ENCODE measurements at regions not wholly inside any gene's neighbourhood (a gene's known extent, or its start where the extent isn't known, plus 50 kb on each side); places are given as distances from the start of the nearest gene placed in this dataset.

- H3K36me3 ChIP-seq: no peaks in the 10 kb centered on the region
- H3K4me3 ChIP-seq: no peak overlapping the region
- intact Hi-C loops (cut with DNase I; ENCODE audit: low total_unique reads): no loop called here
- H3K27me3 ChIP-seq: no peaks in the 10 kb centered on the region
- no peak for TF ChIP-seq POLR2AphosphoS5 (IDR thresholded peaks at IDR 0.05)
- TF ChIP-seq, protein P1, sequence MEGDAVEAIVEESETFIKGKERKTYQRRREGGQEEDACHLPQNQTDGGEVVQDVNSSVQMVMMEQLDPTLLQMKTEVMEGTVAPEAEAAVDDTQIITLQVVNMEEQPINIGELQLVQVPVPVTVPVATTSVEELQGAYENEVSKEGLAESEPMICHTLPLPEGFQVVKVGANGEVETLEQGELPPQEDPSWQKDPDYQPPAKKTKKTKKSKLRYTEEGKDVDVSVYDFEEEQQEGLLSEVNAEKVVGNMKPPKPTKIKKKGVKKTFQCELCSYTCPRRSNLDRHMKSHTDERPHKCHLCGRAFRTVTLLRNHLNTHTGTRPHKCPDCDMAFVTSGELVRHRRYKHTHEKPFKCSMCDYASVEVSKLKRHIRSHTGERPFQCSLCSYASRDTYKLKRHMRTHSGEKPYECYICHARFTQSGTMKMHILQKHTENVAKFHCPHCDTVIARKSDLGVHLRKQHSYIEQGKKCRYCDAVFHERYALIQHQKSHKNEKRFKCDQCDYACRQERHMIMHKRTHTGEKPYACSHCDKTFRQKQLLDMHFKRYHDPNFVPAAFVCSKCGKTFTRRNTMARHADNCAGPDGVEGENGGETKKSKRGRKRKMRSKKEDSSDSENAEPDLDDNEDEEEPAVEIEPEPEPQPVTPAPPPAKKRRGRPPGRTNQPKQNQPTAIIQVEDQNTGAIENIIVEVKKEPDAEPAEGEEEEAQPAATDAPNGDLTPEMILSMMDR (IDR thresholded peaks at IDR 0.05): no peak
- no peak for TF ChIP-seq POLR2A (IDR thresholded peaks at IDR 0.05)
- H3K9me3 ChIP-seq: no peaks in the 10 kb centered on the region
- H3K27ac ChIP-seq: no peak overlapping the region
- DNase-seq (ENCODE audit: low spot score in 2 of 2): no peak
- no peaks in the 10 kb centered on the region for H3K4me1 ChIP-seq
These were observed 461.3 kb downstream of the BCAT1 start for GRCh38 chr12:24487606-24488005.

DNA sequence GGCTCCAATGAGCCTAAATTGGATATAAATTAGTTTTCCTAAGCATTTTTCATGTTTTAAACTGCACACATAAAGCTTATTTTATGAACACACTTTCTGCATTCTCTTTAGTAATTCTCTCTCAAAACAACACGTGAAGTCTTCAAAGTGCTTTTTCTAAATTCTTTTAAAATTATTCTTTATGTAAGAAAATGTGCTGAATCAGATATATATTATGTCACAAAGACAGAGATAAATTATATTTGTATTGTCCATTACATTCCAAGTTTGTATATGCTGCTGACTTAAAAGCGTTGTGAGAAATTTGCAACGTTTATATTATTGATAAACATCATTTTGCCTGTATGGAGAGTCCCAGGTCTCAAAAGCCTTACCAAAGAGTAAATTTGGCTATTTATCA, 465.2 kb downstream of the BCAT1 start:
- TF ChIP-seq, protein P1 (IDR thresholded peaks at IDR 0.05): no peak
- TF ChIP-seq POLR2AphosphoS5 (IDR thresholded peaks at IDR 0.05) (no peak), POLR2A (IDR thresholded peaks at IDR 0.05) (no peak)
- intact Hi-C loops (cut with DNase I; ENCODE audit: low total_unique reads): no loop called here
- H3K4me3 ChIP-seq: no peak overlapping the region

DNA sequence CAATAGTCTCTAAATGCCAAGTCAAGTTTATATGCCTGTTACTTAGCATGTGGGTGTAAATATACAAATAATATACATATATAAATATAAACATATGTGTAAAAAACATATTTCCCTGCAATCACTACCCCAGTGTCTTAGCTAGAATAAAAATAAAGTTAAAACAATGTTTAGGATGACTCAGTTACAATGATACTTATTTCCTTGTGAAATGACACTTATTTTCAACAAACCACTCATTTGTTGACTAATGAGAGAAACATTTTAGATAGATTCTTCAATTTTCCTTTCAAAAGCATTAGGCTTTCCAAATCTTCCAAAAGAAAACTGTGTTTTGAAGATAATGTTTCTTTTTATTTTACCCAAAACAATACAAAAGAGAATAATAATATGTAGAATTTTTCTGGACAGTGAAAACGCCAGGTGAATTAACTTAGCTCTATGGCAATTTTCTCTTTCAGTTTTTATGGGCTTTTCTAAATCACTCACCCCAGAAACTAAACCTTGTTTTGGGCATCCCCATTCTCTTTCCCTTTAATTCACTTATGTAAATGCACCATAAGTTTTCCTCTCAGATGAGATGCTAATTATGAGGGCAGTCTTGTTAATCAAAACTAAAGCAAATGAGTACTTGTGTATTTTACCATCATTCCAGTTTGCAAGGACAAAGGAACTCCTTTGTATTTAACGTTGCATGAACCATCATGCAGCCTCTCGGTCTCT, 465.9 kb downstream of the BCAT1 start:
- H3K4me3 ChIP-seq: no peak overlapping the region
- H3K27me3 ChIP-seq: no peaks in the 10 kb centered on the region
- H3K36me3 ChIP-seq: no peaks in the 10 kb centered on the region
- TF ChIP-seq, protein P1 (IDR thresholded peaks at IDR 0.05): no peak
- TF ChIP-seq POLR2AphosphoS5 (IDR thresholded peaks at IDR 0.05) (no peak), POLR2A (IDR thresholded peaks at IDR 0.05) (no peak)
- H3K9me3 ChIP-seq: no peaks in the 10 kb centered on the region
- no peak for DNase-seq (ENCODE audit: low spot score in 2 of 2)
- intact Hi-C loops (cut with DNase I; ENCODE audit: low total_unique reads): no loop called here
- no peaks in the 10 kb centered on the region for H3K4me1 ChIP-seq
- H3K27ac ChIP-seq: no peak overlapping the region

More for the DNA sequence above, 465.2 kb downstream of the BCAT1 start:
- Histone ChIP-seq H3K9me3 (no peaks in the 10 kb centered on the region), H3K4me1 (no peaks in the 10 kb centered on the region), H3K36me3 (no peaks in the 10 kb centered on the region), H3K27ac (no peak overlapping the region), H3K27me3 (no peaks in the 10 kb centered on the region)
- DNase-seq (ENCODE audit: low spot score in 2 of 2): no peak

DNA sequence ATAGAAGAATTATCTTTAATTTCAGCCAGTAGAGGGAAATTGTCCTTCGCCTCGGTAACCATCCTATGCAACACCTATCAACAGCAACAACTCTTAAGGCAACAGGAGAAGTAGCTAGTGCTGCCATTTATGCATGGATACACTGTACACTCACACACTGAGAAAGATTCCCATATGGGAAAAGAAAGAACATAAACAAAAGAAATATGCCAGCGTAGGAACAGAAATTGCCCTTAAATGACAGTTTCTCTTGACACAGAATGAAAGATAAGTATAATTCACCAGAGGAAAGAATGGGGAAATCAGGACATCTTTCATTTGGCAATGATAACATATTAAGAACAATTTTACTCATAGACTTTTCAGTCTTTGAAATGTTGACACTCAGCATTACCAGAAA, 466.9 kb downstream of the BCAT1 start:
- intact Hi-C loops (cut with DNase I; ENCODE audit: low total_unique reads): no loop called here
- no peaks in the 10 kb centered on the region for H3K4me1 ChIP-seq
- no peaks in the 10 kb centered on the region for H3K27me3 ChIP-seq

More for the DNA sequence above, 466.9 kb downstream of the BCAT1 start:
- no peak for DNase-seq (ENCODE audit: low spot score in 2 of 2)
- no peak overlapping the region for H3K27ac ChIP-seq
- H3K36me3 ChIP-seq: no peaks in the 10 kb centered on the region
- no peak overlapping the region for H3K4me3 ChIP-seq
- no peaks in the 10 kb centered on the region for H3K9me3 ChIP-seq
- TF ChIP-seq POLR2A (IDR thresholded peaks at IDR 0.05): no peak
- no peak for TF ChIP-seq POLR2AphosphoS5 (IDR thresholded peaks at IDR 0.05)
- TF ChIP-seq, protein P1 (IDR thresholded peaks at IDR 0.05): no peak

Data from breast epithelium (tissue), 4 donors.